Mesodermal cell (in vitro differentiated cells): ENCODE measurements at regions not wholly inside any gene's neighbourhood (a gene's known extent, or its start where the extent isn't known, plus 50 kb on each side); places are given as distances from the start of the nearest gene placed in this dataset.
A peak's percentile ranks its signal among the peaks of the same experiment; 100 is the strongest.

ENCODE experiments used
- H3K27ac ChIP-seq: 2 replicates; pipeline ENCODE4 v1.7.0; 2013; ENCODE audit warnings: mild to moderate bottlenecking, low read depth, low read length, moderate library complexity; ENCODE audit not compliant: severe bottlenecking
- H3K36me3 ChIP-seq: 2 replicates; pipeline ENCODE4 v1.7.1; 2013; ENCODE audit warnings: mild to moderate bottlenecking, low read length, moderate library complexity; ENCODE audit not compliant: control insufficient read depth, insufficient read depth
- H3K4me1 ChIP-seq: one replicate; pipeline ENCODE4 v1.7.1; 2013; ENCODE audit warnings: mild to moderate bottlenecking, low read length; ENCODE audit not compliant: insufficient read depth, control insufficient read depth, poor library complexity, severe bottlenecking
- H3K4me3 ChIP-seq: 2 replicates; pipeline ENCODE4 v1.7.0; 2013; ENCODE audit warnings: low read length, control low read depth, mild to moderate bottlenecking; ENCODE audit not compliant: insufficient read depth, poor library complexity, severe bottlenecking; ENCODE audit errors: extremely low read depth
- H3K9me3 ChIP-seq: 2 replicates; pipeline ENCODE4 v1.7.1; 2013; ENCODE audit warnings: mild to moderate bottlenecking, low read length, moderate library complexity; ENCODE audit not compliant: control insufficient read depth
- WGBS, 2 experiments: methylation state at CpG; one replicate each; pipeline ENCODE4 v1.1.5; 2013; ENCODE audit warnings: missing lambda C conversion rate in 2 of 2; ENCODE audit not compliant: insufficient coverage in 2 of 2; 5-methylcytosine and 5-hydroxymethylcytosine counted together

GRCh38 chr5:8050616-8051175 lies 181.7 kb downstream of the MTRR start:
- no peak overlapping the region for H3K27ac ChIP-seq
- no peaks in the 10 kb centered on the region for H3K4me1 ChIP-seq
- no peaks in the 10 kb centered on the region for H3K9me3 ChIP-seq
- no peak overlapping the region for H3K4me3 ChIP-seq
- H3K36me3 ChIP-seq = no peaks in the 10 kb centered on the region
- WGBS, 2 experiments = 75 to 81% methylated on average over 2 of the region's 2 CpGs

- Histone ChIP-seq H3K36me3 (no peaks in the 10 kb centered on the region), H3K9me3 (no peaks in the 10 kb centered on the region), H3K27ac (no peak overlapping the region), H3K4me3 (no peak overlapping the region), H3K4me1 (no peaks in the 10 kb centered on the region)
- WGBS, 2 experiments = 89 to 91% methylated on average over 12 to 13 of the region's 13 CpGs
Observed at GRCh38 chr5:8053270-8053669, 184.3 kb downstream of the MTRR start.

GRCh38 chr5:8057769-8058168 lies 188.8 kb downstream of the MTRR start:
- WGBS, 2 experiments = 78 to 82% methylated on average over 5 to 6 of the region's 7 CpGs
- Histone ChIP-seq H3K4me3 (no peak overlapping the region), H3K4me1 (peaks cover 4% of the 10 kb centered on the region), H3K9me3 (no peaks in the 10 kb centered on the region), H3K27ac (no peak overlapping the region), H3K36me3 (no peaks in the 10 kb centered on the region)

GRCh38 chr5:8058616-8059190 lies 189.8 kb downstream of the MTRR start:
- Histone ChIP-seq H3K4me1 (peaks cover 4% of the 10 kb centered on the region), H3K27ac (no peak overlapping the region), H3K4me3 (no peak overlapping the region), H3K9me3 (no peaks in the 10 kb centered on the region), H3K36me3 (no peaks in the 10 kb centered on the region)
- WGBS, 2 experiments = 93 to 94% methylated on average over 14 to 16 of the region's 16 CpGs

- Histone ChIP-seq H3K27ac (no peak overlapping the region), H3K4me1 (peaks cover 4% of the 10 kb centered on the region), H3K4me3 (no peak overlapping the region), H3K36me3 (no peaks in the 10 kb centered on the region), H3K9me3 (no peaks in the 10 kb centered on the region)
- WGBS, 2 experiments = 88 to 100% methylated on average over 1 to 2 of the region's 4 CpGs
Observed at GRCh38 chr5:8059337-8059736, 190.4 kb downstream of the MTRR start.

- 80 to 84% methylated on average over 7 to 9 of the region's 11 CpGs for whole genome bisulfite sequencing, 2 experiments
- Histone ChIP-seq H3K36me3 (no peaks in the 10 kb centered on the region), H3K27ac (peak overlapping the region; percentile 39), H3K9me3 (no peaks in the 10 kb centered on the region), H3K4me3 (no peak overlapping the region), H3K4me1 (peaks cover 4% of the 10 kb centered on the region)
Observed at GRCh38 chr5:8060235-8060952, 191.4 kb downstream of the MTRR start.

GRCh38 chr5:8060953-8061429 lies 192.0 kb downstream of the MTRR start:
- peak overlapping the region; percentile 39 for H3K27ac ChIP-seq
- H3K36me3 ChIP-seq = no peaks in the 10 kb centered on the region
- no peak overlapping the region for H3K4me3 ChIP-seq

GRCh38 chr5:8062521-8062920 lies 193.6 kb downstream of the MTRR start:
- no peak overlapping the region for H3K4me3 ChIP-seq
- H3K36me3 ChIP-seq = no peaks in the 10 kb centered on the region
- H3K27ac ChIP-seq = no peak overlapping the region
- H3K4me1 ChIP-seq = peaks cover 4% of the 10 kb centered on the region
- WGBS, 2 experiments = 97 to 100% methylated on average over 5 of the region's 5 CpGs
- H3K9me3 ChIP-seq = no peaks in the 10 kb centered on the region

More at GRCh38 chr5:8060953-8061429, 192.0 kb downstream of the MTRR start:
- 68 to 88% methylated on average over 7 of the region's 7 CpGs for WGBS, 2 experiments
- Histone ChIP-seq H3K4me1 (peaks cover 4% of the 10 kb centered on the region), H3K9me3 (no peaks in the 10 kb centered on the region)

- Histone ChIP-seq H3K9me3 (no peaks in the 10 kb centered on the region), H3K4me3 (no peak overlapping the region), H3K4me1 (no peaks in the 10 kb centered on the region), H3K36me3 (no peaks in the 10 kb centered on the region), H3K27ac (no peak overlapping the region)
- WGBS, 2 experiments = 94 to 100% methylated on average over 1 of the region's 1 CpG
Observed at GRCh38 chr5:8068078-8068477, 199.1 kb downstream of the MTRR start.

GRCh38 chr5:8070138-8070537 lies 201.2 kb downstream of the MTRR start:
- Histone ChIP-seq H3K4me3 (no peak overlapping the region), H3K9me3 (no peaks in the 10 kb centered on the region), H3K36me3 (no peaks in the 10 kb centered on the region), H3K27ac (no peak overlapping the region), H3K4me1 (no peaks in the 10 kb centered on the region)
- no CpG with 5 or more reads among the region's 3 CpGs for WGBS, 2 experiments

GRCh38 chr5:8079056-8079455 lies 210.1 kb downstream of the MTRR start:
- Histone ChIP-seq H3K9me3 (no peaks in the 10 kb centered on the region), H3K27ac (no peak overlapping the region), H3K4me3 (no peak overlapping the region), H3K36me3 (no peaks in the 10 kb centered on the region), H3K4me1 (no peaks in the 10 kb centered on the region)
- 90% methylated on average over 2 of the region's 4 CpGs; no CpG with 5 or more reads in 1 of the 2 experiments for WGBS, 2 experiments
